ENCODE measurements at regions not wholly inside any gene's neighbourhood (a gene's known extent, or its start where the extent isn't known, plus 50 kb on each side); places are given as distances from the start of the nearest gene placed in this dataset.

DNA sequence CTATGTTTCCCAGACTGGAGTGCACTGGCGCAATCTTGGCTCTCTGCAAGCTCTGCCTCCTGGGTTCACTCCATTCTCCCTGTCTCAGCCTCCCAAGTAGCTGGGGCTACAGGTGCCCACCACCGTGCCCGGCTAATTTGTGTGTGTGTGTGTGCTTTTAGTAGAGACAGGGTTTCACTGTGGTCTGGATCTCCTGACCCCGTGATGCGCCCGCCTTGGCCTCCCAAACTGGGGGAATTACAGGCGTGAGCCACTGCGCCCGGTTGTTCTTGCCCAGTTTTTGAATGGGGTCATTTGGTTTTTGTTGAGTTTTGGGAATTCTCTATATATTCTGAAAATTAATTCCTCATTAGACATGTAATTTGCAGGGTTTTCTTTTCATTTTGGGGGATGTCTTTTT is 238.4 kb upstream of the PRR20A start:
- TF ChIP-seq, protein P1, sequence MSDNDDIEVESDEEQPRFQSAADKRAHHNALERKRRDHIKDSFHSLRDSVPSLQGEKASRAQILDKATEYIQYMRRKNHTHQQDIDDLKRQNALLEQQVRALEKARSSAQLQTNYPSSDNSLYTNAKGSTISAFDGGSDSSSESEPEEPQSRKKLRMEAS (CRISPR knock-in tag; IDR thresholded peaks at IDR 0.05) = no peak
- TF ChIP-seq, protein P2, sequence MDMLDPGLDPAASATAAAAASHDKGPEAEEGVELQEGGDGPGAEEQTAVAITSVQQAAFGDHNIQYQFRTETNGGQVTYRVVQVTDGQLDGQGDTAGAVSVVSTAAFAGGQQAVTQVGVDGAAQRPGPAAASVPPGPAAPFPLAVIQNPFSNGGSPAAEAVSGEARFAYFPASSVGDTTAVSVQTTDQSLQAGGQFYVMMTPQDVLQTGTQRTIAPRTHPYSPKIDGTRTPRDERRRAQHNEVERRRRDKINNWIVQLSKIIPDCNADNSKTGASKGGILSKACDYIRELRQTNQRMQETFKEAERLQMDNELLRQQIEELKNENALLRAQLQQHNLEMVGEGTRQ (CRISPR knock-in tag; IDR thresholded peaks at IDR 0.05) = no peak
- TF ChIP-seq ESRRA (CRISPR knock-in tag; IDR thresholded peaks at IDR 0.05; ENCODE audit: borderline replicate concordance) = no peak
- TF ChIP-seq RELA (CRISPR knock-in tag; IDR thresholded peaks at IDR 0.05; ENCODE audit: borderline replicate concordance) = no peak
- TF ChIP-seq, protein P3, sequence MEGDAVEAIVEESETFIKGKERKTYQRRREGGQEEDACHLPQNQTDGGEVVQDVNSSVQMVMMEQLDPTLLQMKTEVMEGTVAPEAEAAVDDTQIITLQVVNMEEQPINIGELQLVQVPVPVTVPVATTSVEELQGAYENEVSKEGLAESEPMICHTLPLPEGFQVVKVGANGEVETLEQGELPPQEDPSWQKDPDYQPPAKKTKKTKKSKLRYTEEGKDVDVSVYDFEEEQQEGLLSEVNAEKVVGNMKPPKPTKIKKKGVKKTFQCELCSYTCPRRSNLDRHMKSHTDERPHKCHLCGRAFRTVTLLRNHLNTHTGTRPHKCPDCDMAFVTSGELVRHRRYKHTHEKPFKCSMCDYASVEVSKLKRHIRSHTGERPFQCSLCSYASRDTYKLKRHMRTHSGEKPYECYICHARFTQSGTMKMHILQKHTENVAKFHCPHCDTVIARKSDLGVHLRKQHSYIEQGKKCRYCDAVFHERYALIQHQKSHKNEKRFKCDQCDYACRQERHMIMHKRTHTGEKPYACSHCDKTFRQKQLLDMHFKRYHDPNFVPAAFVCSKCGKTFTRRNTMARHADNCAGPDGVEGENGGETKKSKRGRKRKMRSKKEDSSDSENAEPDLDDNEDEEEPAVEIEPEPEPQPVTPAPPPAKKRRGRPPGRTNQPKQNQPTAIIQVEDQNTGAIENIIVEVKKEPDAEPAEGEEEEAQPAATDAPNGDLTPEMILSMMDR (IDR thresholded peaks at IDR 0.05) = no peak
- TF ChIP-seq ZBTB21 (CRISPR knock-in tag; IDR thresholded peaks at IDR 0.05; ENCODE audit: borderline replicate concordance) = no peak
- TF ChIP-seq, protein P4, sequence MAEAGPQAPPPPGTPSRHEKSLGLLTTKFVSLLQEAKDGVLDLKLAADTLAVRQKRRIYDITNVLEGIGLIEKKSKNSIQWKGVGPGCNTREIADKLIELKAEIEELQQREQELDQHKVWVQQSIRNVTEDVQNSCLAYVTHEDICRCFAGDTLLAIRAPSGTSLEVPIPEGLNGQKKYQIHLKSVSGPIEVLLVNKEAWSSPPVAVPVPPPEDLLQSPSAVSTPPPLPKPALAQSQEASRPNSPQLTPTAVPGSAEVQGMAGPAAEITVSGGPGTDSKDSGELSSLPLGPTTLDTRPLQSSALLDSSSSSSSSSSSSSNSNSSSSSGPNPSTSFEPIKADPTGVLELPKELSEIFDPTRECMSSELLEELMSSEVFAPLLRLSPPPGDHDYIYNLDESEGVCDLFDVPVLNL (CRISPR knock-in tag; IDR thresholded peaks at IDR 0.05; ENCODE audit: borderline replicate concordance, low read depth) = no peak
